B cell (primary cell): ENCODE measurements at regions not wholly inside any gene's neighbourhood (a gene's known extent, or its start where the extent isn't known, plus 50 kb on each side); places are given as distances from the start of the nearest gene placed in this dataset.

Experiments used
- CTCF ChIP-seq: fragments of 200-600 bp; IDR thresholded peaks from one replicate; pipeline ENCODE4 v1.8.0; 2022; ENCODE audit warnings: antibody characterized with exemption, mild to moderate bottlenecking
- EZH2 ChIP-seq: IDR thresholded peaks from 2 replicates; pipeline ENCODE4 v1.6.1; 2012; ENCODE audit warnings: borderline replicate concordance, low read depth, mild to moderate bottlenecking, moderate library complexity, low read length; ENCODE audit not compliant: insufficient read depth, poor library complexity, severe bottlenecking

GRCh38 chr21:16072221-16072620 is 342.4 kb downstream of the USP25 start:
- TF ChIP-seq CTCF (no peak), EZH2 (no peak)
